Neural progenitor cell (in vitro differentiated cells): ENCODE measurements at regions not wholly inside any gene's neighbourhood (a gene's known extent, or its start where the extent isn't known, plus 50 kb on each side); places are given as distances from the start of the nearest gene placed in this dataset.

ENCODE experiments used
- EZH2 ChIP-seq: fragments of 200-600 bp; sonication (generic); IDR thresholded peaks from 2 replicates; pipeline ENCODE4 v1.6.1; 2017; ENCODE audit warnings: antibody characterized with exemption, mild to moderate bottlenecking, moderate library complexity
- TF ChIP-seq, protein P1 (sequence below): fragments of 200-600 bp; sonication (generic); IDR thresholded peaks from 2 replicates; pipeline ENCODE4 v1.5.1; 2017; ENCODE audit warnings: antibody characterized with exemption, mild to moderate bottlenecking

DNA sequence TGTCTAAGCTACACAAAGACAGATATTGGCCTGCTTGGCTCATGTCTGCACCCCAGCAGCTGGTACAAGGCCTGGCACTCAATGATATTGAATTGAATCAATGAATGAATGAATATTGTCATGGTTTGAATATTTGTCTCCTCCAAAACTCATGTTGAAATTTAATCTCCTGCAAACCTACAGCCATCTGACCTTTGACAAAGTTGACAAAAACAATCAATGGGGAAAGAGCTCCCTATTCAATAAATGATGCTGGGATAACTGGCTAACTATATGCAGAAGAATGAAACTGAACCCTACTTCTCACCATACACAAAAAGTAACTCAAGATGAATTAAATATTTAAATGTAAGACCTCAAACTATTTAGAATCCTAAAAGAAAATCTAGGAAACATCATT lies 144.7 kb downstream of the CYP26A1 start:
- TF ChIP-seq, protein P1, sequence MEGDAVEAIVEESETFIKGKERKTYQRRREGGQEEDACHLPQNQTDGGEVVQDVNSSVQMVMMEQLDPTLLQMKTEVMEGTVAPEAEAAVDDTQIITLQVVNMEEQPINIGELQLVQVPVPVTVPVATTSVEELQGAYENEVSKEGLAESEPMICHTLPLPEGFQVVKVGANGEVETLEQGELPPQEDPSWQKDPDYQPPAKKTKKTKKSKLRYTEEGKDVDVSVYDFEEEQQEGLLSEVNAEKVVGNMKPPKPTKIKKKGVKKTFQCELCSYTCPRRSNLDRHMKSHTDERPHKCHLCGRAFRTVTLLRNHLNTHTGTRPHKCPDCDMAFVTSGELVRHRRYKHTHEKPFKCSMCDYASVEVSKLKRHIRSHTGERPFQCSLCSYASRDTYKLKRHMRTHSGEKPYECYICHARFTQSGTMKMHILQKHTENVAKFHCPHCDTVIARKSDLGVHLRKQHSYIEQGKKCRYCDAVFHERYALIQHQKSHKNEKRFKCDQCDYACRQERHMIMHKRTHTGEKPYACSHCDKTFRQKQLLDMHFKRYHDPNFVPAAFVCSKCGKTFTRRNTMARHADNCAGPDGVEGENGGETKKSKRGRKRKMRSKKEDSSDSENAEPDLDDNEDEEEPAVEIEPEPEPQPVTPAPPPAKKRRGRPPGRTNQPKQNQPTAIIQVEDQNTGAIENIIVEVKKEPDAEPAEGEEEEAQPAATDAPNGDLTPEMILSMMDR = no peak
- no peak for TF ChIP-seq EZH2
